NCI-H1105 treated with DMSO at 0.1 percent for 48 hours (cell line): ENCODE measurements at regions not wholly inside any gene's neighbourhood (a gene's known extent, or its start where the extent isn't known, plus 50 kb on each side); places are given as distances from the start of the nearest gene placed in this dataset.

Experiments
- DNase-seq: peaks from one replicate; lab custom pipeline; 2025; lab: John Stamatoyannopoulos, UW

- no peak for DNase-seq
Observed at GRCh38 chr12:61781021-61781581, 479.1 kb upstream of the USP15 start.

- DNase-seq: no peak
Observed at GRCh38 chr12:61796846-61797245, 463.4 kb upstream of the USP15 start.

DNA sequence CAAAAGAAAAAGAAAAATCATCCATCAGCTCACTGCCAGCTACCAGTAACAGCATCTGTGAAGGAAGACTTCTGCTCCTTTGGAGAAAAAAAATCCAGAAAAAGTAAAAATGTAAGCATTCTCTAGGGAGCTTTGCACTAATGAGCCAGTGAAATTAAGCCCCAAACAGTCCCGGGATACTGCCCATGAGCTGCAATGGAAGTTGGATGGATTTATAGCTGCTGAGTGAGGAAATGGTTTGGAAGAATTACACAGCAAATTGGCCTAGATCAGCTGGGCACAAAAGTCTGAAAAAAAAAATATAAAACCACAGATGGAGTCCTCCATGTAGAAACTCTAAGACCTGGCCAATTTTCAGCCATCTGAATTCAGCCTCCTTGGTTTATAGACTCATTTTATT, 462.9 kb upstream of the USP15 start:
- no peak for DNase-seq

- no peak for DNase-seq
Observed at GRCh38 chr12:61798778-61799177, 461.4 kb upstream of the USP15 start.

DNA sequence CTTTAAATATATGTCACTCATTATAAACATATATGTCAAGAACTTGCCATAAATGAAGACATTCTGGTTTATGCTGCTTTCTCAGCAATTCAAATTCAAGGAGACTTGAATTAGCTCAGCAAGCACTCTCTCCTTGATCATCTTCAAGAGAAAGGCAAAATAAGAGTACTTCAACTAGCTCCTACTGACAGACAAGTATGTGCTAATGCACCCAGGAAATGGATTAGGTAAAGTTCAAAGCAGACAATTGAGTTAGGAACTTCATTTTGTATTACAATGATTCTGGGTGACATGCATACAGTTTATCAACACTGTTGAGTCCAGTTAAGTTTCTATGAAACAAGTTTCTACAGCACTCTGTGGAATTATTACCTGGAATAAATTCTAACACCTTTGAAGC, 455.9 kb upstream of the USP15 start:
- DNase-seq: no peak

GRCh38 chr12:61808856-61809255, 451.3 kb upstream of the USP15 start:
- DNase-seq: no peak

GRCh38 chr12:61810486-61810885, 449.7 kb upstream of the USP15 start:
- no peak for DNase-seq

DNA sequence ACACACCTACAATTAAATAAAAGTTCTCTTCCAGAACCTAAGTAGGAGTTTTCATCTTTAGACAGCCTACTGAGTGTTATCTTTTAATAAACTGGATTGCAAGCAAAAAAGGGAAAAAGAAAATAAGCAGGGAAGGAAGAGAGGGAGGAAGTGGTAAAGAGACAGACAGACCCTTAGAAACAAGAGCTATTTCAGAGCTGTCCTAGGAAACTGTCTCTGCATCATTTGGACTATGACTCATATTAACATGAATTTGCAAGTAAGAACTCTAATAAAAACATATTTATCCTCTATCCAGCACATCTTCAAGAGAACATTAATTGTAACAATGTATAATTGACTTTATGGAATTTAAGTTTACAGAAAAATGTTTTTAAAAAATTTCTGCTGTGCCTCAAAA, 438.8 kb upstream of the USP15 start:
- no peak for DNase-seq

GRCh38 chr12:61823102-61823501, 437.1 kb upstream of the USP15 start:
- no peak for DNase-seq

- DNase-seq: no peak
Observed at GRCh38 chr12:61846765-61847164, 413.4 kb upstream of the USP15 start.

- no peak for DNase-seq
Observed at GRCh38 chr12:61848893-61849292, 411.3 kb upstream of the USP15 start.

DNA sequence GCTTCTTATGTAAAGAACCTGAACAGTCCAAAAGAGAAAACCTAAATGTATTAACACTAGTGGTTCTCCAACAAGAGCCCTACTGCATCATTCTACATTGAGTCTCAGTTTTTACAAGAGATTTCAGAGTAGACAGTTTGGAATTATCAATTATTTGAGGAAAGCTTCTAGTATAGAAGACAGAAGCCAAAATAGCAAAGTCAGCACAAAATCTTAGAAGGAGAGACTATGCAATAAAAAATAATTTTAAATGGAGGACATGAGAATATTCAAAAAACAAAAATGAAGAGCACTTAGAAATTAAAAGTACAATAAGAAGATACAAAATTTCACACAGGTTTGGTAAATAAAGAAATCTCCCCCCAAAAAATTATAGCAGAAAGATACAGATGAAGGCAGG, 406.3 kb upstream of the USP15 start:
- no peak for DNase-seq

- DNase-seq: no peak
Observed at GRCh38 chr12:61854902-61855301, 405.3 kb upstream of the USP15 start.

GRCh38 chr12:61857968-61858367, 402.2 kb upstream of the USP15 start:
- DNase-seq: no peak

GRCh38 chr12:61860451-61860850, 399.8 kb upstream of the USP15 start:
- no peak for DNase-seq

DNA sequence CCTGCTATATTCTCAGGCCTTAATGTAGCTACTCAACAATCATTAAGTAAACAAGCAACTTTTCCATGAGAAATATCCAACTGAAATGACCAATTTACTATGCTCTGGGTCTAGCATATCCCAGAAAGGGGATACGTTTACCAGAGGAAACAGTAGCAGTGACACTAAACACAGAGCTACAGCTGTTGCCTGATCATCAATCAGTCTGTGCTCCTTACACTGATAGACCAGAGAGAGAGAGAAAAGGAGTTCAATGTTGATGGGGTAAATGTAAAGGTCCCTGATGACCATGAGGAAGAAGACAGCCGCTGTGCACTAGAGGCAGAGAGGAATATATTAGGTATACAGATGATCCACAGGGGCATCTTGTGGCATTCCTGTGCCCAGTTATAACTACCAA, 397.2 kb upstream of the USP15 start:
- DNase-seq: no peak

- no peak for DNase-seq
Observed at GRCh38 chr12:61863811-61864210, 396.4 kb upstream of the USP15 start.

DNA sequence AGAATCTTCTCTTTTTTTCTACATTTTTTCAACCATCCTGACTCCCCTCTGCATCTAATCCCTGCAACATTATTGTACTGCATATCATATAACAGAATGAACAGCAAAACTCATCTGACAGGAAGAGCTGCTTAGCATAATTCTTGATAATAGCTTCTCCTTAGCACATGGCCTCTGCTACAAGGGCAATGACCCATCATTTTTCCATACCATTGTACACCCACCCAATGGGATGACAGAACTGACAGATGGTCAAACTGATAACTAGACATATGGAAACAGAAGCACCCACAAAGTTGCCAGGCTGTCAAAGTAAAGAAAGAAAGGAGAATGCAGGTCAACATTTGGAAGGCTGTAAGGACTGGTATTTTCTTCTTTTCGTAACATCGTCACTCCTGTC, 390.4 kb upstream of the USP15 start:
- DNase-seq: no peak

DNA sequence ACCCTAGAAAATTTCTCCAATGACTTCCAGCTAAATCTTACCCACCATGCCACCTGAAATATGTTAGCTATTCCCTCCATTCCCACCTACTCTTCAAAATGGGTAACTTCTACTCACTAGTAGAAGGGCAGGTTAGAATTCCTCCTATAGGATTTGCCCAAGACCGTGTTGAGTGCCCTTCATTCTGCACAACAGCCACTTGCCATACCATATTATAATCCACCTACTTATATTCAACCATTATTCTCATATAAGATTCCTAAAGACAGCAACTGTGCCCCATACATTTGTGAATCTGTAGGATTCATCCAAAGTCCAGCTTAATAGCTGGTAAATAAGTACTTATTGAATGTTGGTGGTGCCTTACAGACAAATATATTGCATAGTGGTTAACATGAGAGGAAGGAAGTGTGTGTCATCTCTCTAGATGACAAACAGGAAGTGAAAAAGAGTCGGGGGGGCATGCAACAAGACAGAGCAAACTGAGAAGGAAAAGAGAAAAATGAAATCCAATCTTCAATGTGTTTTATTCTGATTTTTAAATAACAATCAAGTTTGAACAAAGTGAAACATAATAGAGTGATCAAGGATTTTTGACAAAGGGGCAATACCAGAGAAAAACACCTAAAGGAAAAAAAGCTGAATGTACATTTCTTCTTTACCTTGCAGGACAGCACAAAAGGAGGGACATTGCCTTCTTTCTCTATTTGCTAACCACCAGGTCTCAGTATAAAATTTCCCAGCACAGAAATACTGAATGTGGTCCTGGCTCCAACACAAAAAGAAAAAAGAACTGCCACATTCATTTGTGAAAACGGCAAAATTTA, 389.3 kb upstream of the USP15 start:
- DNase-seq: no peak

GRCh38 chr12:61871485-61871810, 388.8 kb upstream of the USP15 start:
- DNase-seq: no peak

DNA sequence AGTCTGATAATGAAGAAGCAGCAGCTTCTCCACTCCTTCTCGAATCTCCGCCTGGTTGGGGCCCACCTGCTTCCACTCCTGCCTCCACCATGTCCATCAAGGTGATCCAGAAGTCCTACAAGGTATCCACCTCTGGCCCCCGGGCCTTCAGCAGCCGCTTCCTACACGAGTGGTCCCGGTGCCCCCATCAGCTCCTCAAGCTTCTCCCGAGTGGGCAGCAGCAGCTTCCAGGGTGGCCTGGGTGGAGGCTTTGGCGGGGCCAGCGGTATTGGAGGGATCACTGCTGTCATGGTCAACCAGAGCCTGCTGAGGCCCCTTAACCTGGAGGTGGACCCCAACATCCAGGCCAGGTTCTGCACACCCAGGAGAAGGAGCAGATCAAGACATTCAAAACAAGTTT, 381.0 kb upstream of the USP15 start:
- DNase-seq: no peak

- DNase-seq: no peak
Observed at GRCh38 chr12:61880186-61880585, 380.0 kb upstream of the USP15 start.

GRCh38 chr12:61891632-61892031, 368.6 kb upstream of the USP15 start:
- no peak for DNase-seq

DNA sequence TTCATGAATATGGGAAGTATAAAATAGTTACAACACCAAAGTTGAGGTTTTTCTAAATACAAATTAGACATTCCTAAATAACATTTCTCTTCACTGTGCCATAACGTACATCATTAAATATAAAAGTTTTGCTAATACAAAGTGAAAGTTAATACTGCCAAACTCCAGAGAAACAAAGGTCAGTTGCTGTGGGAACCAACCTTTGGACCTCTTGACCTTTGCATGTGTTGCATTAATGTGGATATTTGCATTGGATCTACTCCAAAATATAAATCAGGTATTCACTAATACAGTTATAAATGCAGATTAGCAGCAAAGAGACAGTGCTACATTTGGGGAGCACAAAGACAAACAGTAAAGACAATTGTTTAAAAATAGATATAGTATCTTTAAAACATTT, 366.0 kb upstream of the USP15 start:
- no peak for DNase-seq
